Activated CD4-positive, alpha-beta T cell treated with anti-CD3 and anti-CD28 coated beads, Interleukin-2, amount 50 U/mL, for 4 hours (primary cell): ENCODE measurements at regions not wholly inside any gene's neighbourhood (a gene's known extent, or its start where the extent isn't known, plus 50 kb on each side); places are given as distances from the start of the nearest gene placed in this dataset.
"Not testable (repeated sequence)": the region's sequence is repeated elsewhere in the genome, so short reads cannot be mapped to it uniquely, and the experiment has no call there.

Experiments
- DNase-seq, 2 experiments: peaks; one replicate each; pipeline ENCODE4 v3.0.0-alpha.2; 2020

DNA sequence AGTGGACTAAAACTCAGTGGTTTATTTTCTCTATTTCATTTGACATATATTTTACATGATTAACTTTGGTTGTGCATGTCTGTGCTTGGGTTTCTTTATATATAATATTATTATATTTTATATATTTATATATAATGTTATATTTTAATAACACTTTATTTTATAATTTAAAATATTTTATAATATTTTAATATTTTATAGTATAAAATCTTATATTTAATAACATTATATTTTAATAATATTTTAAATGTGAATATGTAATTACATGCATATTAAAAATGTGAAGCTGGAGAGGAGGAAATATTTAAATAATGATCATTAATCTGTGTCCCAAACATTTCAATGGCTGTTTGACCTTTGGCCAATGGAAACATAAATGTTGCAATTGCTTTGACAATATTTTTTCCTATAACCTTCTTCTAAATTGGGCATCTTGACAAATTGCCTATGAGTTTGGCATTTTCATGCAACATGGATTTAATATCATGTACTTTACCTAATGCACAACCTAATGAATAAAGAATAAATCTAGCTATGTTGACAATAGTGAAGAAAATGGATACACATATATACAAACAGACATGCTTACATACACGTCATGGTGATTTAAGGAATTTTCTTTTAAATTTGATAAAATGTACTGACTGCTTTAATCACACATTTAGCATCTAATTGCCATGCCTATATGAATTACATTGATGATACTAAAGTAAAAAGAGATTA is 607.1 kb downstream of the SLITRK6 start:
- no peak for DNase-seq

DNA sequence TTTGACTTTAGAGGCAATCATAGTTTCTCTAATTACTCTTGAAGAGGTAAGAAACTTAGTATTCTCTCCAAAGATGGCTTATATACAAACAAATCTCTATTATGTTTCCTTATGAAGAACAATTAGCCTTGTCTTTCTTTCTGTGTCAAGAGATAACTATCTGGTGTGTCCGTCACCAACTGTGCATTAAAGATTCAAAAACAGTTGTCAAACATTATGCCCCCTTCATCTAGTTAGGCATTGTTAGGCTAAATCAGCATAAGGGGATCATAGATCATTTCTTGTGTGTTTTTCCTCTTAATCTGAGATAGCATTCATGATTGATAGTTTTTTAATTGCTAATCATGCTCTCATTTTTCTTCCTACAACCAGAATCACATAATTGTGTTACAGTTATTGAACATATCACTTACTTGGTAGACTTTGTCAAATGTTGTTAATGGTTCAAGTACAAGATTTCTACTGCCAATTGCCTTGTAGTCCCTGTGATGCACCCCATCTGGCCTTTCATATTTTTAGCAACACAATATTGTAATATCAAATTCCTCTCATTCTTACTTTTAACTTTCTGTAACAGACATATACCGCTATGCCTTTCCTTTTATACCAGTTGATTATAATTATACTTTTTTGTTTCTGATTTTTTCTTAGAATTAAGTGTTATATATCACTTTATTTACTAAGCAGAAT is 612.7 kb downstream of the SLITRK6 start:
- DNase-seq = no peak

DNA sequence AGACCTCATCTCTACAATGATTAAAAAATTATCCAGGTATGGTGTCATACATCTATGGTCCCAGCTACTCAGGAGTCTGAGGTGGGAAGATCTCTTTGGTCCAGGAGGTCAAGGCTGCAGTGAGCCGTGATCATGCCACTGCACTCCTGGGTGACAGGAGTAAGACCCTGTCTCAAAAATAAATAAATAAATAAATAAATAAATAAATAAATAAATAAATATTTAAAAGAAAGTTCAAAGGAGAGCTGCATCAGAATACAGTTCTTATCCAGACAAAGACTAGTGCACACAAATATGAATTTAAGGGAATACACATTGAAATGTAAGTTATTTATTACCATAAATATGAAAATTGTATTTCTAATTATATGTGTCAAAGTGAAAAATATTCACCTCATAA is 624.9 kb downstream of the SLITRK6 start:
- no peak for DNase-seq

DNA sequence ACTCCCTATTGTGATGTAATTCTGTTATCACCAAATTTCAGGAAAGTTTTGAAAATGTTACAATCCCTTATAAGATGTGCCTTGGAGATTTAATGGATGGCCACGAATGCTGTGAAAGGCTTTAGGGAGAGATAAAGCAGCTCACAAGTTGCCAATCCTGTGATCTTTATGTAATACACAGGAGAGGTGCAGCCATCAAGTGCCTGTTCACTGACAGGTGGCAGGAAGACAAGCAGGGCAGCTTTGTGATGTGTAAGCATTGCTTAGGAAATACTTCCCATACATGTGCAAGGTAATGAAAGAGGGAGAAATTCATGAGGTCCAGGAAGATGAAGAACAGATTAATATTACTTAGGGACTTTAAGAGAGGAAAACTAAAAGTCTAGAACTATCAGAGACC is 628.8 kb downstream of the SLITRK6 start:
- DNase-seq = no peak

DNA sequence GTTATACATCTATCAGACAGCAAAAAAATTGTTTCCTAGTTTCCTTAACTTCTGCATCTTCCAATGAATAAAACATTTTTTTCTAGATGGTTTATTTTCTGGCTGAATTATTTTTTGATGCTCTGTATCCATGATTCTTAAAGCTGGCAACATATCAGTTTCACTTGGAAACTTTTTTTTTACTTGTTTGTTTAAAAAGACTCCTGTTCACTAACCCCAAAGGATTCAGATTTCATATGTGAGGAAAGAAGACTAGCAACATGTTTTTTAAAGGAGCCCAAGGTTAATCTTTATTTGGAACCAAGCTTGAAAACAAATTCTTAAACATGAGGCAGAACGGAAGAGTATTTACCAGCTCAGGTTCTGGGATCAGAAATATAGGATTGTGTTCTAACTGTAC is 632.3 kb downstream of the SLITRK6 start:
- DNase-seq = no peak

DNA sequence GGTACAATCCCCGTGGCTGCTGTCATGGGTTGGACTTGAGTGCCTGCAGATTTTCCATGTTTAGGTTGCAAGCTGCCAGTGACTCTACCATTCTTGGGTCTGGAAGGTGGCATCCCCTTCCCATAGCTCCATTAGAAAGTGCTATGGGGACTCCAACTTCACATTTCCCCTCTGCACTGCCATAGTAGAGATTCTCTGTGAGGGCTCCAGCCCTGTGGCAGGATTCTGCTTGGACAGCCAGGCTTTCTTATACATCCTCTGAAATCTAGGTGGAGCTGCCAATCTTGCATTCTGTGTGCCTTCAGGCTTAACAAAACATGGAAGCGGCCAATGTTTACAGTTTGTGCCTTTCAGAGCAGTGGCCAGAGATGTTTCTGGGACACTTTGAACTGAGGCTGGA is 636.2 kb downstream of the SLITRK6 start:
- DNase-seq = no peak

DNA sequence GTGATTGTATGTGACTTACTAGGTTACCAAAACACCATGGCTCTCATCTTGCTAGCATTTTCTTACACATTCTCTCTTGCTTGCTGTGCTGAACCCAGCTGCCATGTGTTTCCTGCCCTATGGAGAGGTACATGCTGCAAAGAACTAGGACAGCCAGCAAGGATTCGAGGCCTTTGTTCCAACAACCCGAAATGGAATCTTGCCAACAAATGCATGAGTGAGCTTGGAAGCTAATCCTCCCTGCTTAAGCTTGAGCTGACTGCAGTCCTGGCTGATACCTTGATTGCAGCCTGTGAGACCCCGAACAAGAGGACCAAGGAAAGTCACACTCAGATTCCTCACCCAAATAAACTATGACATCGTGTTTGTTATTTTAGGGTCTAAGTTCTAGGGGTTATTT is 651.2 kb downstream of the SLITRK6 start:
- no peak for DNase-seq

DNA sequence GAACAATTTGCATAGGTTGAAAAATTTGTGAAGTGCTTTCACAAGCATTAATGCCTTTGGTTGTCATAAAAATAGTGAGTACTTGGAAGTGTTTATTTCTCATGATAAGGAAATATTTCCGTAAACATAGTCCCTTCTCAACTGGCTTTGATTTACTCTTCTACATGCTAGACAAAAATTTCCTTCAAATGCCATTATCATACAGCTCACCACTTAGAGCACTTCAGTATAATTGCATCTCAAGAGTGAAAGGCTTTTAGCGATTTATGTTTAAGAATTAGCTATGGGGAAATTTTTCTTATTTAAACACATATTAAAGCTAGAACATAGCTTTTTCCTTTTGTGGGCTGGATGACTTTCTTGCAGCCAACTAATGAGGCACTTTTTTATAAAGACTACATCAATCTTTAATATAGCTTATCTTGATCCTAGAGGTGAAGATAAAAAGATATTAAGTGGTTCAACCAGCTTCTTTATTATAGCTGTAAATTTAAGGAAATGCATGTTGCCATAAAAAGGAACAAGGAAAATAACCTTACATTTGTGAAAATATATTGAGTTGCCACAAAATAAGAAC is 656.8 kb downstream of the SLITRK6 start:
- DNase-seq = no peak

DNA sequence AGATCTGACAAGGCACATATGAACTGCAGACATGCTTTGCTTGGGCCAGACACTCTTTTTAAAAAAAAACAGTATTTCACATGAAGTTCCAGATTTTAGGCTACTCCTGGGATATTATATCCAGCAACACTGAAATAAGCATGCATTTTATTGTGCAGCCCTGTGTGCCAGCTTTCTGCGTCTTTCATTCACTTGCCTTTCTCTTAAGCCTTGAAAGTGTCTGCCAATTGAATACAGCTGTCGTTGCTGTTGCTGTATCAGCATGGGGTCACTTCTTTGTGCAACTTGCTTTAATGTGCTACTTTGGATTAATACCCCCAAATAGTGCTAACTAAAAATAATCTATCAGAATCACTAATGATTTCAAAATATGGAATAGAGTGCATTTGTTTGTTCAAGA is 657.8 kb downstream of the SLITRK6 start:
- DNase-seq = no peak

DNA sequence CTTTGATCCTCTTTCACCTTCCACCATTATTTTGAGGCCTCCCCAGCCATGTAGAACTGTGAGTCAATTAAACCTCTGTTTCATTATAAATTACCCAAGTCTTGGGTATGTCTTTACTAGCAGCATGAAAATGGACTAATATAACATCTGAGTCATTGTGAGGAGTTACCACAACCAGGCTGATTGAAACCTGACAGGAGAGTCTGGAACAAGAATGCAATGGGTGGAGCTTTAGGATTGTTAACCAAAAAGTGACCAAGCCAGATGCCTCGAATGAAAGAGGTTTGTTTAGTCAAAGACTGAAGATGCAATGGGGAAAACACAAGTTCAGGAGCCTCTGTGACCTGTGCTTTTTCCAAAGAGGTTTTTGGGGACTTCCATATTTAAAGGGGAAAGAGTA is 659.0 kb downstream of the SLITRK6 start:
- no peak for DNase-seq

DNA sequence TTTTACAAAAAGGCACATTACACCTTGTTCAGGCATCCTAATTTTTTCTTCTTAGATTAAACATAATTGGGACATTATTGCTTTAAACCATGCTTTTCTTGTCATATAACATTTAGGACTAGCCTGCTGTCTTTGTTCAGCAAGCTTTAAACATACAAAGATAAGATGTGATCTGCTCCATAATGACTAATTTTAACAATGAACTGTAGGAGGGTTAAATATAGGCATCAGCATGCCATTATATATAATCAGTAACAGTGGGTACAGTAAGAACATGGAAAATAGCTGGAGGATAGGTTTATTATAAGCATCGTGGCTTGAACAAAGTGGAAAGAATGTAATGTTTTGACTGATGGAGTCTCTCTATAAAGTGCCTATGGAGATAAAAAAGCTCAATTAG is 661.7 kb downstream of the SLITRK6 start:
- no peak for DNase-seq

DNA sequence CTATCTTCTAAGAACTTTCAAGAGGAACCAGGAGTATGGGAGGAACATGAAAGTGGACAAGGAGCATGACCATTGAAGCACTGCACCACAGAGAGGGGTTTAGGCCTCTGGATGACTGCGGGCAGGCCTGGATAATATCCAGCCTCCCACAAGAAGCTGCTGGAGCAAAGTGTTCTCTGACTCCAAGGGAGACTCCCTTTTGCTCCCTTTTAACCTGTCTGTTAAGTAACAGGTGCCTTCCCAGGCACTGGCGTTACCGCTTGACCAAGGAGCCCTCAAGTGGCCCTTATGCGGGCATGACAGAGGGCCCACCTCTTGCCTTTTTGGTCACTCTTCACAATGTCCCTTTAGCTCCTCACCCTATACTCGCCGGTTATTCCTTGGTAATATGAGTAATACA is 666.2 kb downstream of the SLITRK6 start:
- no peak for DNase-seq

DNA sequence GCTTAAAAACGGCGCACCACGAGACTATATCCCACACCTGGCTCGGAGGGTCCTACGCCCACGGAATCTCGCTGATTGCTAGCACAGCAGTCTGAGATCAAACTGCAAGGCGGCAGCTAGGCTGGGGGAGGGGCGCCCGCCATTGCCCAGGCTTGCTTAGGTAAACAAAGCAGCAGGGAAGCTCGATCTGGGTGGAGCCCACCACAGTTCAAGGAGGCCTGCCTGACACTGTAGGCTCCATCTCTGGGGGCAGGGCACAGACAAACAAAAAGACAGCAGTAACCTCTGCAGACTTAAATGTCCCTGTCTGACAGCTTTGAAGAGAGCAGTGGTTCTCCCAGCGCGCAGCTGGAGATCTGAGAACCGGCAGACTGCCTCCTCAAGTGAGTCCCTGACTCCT is 675.7 kb downstream of the SLITRK6 start:
- DNase-seq = not testable (repeated sequence)

DNA sequence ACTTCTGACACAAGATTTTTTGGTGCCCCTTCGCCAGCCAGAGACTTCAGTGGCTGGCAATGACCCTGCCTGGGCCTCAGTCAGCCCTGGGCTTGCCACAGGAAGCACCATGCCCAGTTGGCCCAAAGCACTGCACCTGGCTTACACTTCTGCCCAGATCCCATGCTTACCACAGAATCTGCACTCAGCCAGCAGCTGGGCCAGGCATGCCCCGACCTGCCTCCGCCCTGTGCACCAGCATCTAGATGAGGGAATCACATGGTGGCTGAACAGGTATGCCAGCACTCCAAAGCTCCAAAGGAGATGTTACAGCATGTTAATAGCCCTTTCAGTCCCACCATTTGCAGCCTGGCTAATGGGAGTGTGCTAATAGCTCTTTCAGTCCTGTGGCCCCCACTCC is 690.9 kb downstream of the SLITRK6 start:
- no peak for DNase-seq

DNA sequence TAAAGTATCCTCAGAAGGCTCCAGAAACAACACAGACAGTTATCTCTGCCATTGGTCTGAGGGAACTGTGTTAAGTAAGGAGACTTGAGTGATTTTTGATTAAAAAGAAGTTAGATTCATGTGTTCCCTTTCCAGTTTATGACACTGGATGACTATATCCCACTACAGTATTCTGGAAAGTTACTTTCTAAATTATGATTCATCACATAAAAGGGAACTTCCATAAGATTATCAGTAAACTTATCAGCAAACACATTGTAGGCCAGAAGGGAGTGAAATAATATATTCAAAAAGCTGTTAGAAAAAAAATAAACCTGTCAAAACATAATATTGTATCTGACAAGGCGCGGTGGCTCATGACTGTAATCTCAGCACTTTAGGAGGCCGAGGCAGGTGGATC is 700.0 kb downstream of the SLITRK6 start:
- DNase-seq = no peak

DNA sequence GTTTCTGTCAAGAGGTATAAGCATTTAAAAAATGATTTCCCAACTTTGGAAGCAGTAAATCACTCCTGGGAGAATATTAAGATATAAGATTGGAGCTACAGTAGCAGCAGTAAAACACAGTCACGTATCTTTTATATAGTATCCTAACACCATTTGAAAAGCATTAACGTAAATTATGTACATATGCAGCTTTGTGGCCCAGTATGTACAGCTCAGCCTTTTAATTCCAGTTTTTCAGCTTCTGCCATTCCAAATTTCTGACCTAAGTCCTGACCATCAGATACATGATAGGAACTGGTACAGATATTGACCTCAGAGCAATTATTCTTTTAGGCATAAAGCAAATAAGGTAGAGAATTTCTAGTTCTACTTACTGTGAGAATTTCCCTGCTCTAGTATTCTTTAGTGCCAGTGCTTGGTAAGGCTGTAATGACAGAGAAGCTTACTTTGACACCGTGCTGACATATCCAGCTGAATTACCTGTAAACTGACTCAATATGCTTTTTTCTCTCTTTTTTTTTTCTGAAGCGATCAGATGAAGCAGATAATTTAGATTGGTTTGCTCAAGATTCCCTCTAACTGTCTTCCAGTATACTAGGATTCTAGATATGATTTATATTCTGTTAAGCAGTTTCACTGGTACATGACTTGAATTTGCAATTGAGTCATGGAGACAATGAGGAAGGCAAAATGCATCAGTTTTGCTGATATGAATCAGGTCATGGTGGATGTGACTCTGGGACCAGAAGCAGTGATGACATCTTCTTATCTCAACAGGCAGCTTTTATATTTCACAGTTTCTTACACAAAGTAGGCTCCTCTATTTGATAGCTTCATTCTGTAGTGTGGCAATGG is 703.6 kb downstream of the SLITRK6 start:
- no peak for DNase-seq

DNA sequence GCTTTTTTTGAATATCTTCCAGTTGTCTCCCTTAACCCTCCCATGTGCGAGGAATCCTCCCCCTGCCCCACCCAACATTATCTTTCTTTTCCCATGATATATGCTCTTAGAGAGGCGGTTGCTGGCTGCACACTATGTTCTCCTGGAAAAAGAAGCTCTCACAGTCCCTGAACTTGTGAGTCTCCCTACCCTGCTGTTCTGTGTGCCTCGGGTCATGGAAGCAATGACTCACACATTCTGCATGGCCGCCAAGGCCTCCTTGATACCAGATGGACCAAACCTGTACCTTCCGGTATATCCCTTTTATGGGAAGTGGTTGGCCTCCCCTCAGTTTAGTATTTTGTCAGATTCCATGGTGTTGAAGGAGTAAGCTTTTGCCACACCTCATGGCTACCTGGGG is 705.4 kb downstream of the SLITRK6 start:
- no peak for DNase-seq

DNA sequence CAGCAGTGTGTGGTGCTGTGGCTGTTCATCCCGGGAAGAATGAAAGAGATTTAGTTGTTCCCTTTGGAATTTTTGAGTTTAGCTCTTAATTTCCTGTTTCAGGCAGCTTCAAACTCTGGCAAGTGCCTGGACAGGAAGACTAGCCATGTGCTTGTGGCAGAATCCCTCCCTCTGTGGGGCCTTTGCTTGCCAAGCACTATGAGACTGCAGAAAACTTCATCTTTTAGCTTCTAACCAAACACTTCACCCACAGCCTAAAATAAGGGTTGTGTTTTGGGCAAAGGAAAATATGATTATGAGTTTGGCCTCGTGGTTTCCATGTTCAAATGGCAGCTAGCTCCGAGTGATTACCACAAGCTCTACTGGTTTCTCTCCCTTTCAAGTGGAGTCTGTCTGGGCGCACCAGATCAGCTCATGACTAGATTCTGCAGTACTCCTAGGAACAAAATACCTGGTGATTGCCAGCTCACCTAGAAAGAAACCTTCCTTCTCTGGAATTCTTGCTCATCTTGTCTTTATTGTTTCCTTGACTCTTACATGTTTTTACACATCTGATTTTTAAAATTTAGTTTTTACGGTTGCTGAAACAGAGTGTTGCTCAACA is 707.5 kb downstream of the SLITRK6 start:
- no peak for DNase-seq

DNA sequence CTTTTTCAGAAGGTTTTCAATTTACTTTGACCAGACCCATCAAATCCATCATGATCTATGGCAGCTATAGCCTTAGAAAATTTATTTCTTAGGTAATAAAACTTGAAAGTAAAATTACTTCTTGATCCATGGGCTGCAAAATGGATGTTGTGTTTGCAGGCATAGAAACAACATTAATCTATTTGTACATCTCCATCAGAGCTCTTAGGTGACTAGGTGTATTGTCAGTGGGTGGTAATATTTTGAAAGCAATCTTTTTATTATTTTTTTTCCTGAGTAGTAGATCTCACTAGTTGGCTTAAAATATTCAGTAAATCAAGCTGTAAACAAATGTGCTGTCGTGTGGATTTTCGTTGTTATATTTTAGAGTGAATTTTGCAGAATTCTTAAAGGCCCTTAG is 710.0 kb downstream of the SLITRK6 start:
- no peak for DNase-seq

DNA sequence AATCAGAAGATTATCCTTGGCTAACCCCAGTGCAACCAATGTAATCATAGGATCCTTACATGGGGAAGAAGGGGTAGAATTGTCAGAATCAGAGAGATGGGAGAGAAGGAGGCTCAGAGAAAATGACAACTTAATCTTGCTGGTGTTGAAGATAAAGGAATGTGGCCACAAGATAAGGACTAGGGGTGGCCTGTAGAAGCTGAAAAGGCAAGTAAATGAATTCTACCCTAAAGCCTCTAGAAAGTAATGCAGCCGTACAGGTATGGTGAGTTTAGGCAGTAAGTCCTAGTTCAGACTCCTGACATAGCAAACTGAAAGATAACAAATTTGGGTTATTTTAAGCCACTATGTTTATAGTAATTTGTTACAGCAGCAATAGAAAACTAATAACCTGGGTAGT is 718.5 kb downstream of the SLITRK6 start:
- no peak for DNase-seq

DNA sequence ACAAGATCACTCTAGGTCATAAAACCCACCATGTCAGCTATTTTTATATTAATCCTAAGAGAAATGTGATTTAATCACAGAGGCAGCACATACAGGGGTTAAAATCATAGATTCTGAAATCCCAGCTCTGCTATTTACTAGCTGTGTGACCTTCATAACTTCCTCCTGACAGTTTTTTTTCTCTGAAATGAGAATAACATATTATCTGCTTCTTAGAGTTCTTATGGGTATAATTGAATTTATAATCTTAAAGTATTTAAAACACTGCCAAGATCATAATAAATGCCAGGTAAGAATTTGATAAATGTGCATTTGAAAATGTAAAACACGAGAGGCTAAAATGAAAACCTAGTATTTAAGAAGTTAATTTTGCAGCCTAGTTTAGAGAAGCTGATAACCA is 722.9 kb downstream of the SLITRK6 start:
- DNase-seq = no peak

DNA sequence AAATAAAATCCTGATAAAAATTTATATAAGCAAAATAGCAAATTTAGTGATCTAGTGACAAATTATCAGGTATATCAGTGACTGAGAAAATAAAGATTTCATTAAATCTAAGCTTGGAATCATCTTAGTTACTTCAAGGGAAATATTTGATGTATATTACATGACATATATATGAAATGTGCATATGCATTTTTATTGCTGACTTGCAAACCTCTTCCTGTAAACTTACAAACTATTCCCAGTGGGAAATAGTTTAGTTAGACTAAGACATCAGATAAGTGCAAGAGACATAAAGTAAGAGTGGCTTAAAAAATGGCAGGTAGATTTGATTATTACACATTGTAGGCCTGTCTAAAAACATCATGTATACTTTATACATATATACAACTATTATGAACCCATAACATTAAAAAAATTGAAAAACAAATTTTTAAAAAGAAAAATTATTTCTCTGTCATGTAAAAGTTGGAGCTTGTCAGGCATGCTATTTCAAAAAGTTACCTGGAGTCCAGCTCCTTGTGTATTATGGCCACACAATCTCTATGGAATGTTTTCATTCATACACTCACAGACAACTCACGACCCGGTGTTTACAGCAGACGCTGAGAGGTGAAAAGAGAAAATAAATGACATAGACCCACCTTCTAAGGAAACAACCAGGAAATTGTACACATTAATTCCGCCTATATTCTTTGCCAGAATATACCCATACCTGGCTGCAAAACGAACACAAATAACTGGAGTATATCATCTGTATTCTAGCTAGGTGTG is 724.5 kb downstream of the SLITRK6 start:
- no peak for DNase-seq
